ENCODE measurements at regions not wholly inside any gene's neighbourhood (a gene's known extent, or its start where the extent isn't known, plus 50 kb on each side); places are given as distances from the start of the nearest gene placed in this dataset.
"Not testable (repeated sequence)": the region's sequence is repeated elsewhere in the genome, so short reads cannot be mapped to it uniquely, and the experiment has no call there.

GRCh38 chr7:118420888-118421287 lies 196.4 kb downstream of the ANKRD7 start:
- DNase-seq, result no peak

GRCh38 chr7:118429141-118429540 lies 204.6 kb downstream of the ANKRD7 start:
- DNase-seq, result no peak

- no peak for DNase-seq
These were observed 212.2 kb downstream of the ANKRD7 start for GRCh38 chr7:118436663-118437062.

GRCh38 chr7:118449030-118449429 lies 224.5 kb downstream of the ANKRD7 start:
- DNase-seq, result not testable (repeated sequence)

GRCh38 chr7:118449797-118450567 lies 225.5 kb downstream of the ANKRD7 start:
- DNase-seq, result no peak

GRCh38 chr7:118452128-118452527 lies 227.6 kb downstream of the ANKRD7 start:
- no peak for DNase-seq

GRCh38 chr7:118467381-118467780 lies 242.9 kb downstream of the ANKRD7 start:
- no peak for DNase-seq

GRCh38 chr7:118472581-118472980 lies 248.1 kb downstream of the ANKRD7 start:
- DNase-seq, result no peak

GRCh38 chr7:118473271-118473670 lies 248.8 kb downstream of the ANKRD7 start:
- DNase-seq, result no peak

GRCh38 chr7:118476036-118476435 lies 251.5 kb downstream of the ANKRD7 start:
- DNase-seq, result no peak

GRCh38 chr7:118477036-118477435 lies 252.5 kb downstream of the ANKRD7 start:
- DNase-seq, result no peak

GRCh38 chr7:118478236-118478635 lies 253.7 kb downstream of the ANKRD7 start:
- no peak for DNase-seq

- DNase-seq, result no peak
These were observed 254.4 kb downstream of the ANKRD7 start for GRCh38 chr7:118478931-118479330.

GRCh38 chr7:118492466-118492865 lies 268.0 kb downstream of the ANKRD7 start:
- DNase-seq, result no peak

- no peak for DNase-seq
These were observed 271.7 kb downstream of the ANKRD7 start for GRCh38 chr7:118496138-118496644.

- no peak for DNase-seq
These were observed 277.7 kb downstream of the ANKRD7 start for GRCh38 chr7:118502235-118502634.

GRCh38 chr7:118511146-118511545 lies 286.6 kb downstream of the ANKRD7 start:
- no peak for DNase-seq

- DNase-seq, result no peak
These were observed 292.8 kb downstream of the ANKRD7 start for GRCh38 chr7:118517275-118517674.

- DNase-seq, result no peak
These were observed 300.5 kb downstream of the ANKRD7 start for GRCh38 chr7:118525020-118525419.

GRCh38 chr7:118531566-118531965 lies 307.1 kb downstream of the ANKRD7 start:
- DNase-seq, result no peak

GRCh38 chr7:118559207-118559606 lies 334.7 kb downstream of the ANKRD7 start:
- no peak for DNase-seq

- DNase-seq, result no peak
These were observed 338.8 kb downstream of the ANKRD7 start for GRCh38 chr7:118563311-118563710.

GRCh38 chr7:118572604-118573003 lies 348.1 kb downstream of the ANKRD7 start:
- no peak for DNase-seq

GRCh38 chr7:118573085-118573484 lies 348.6 kb downstream of the ANKRD7 start:
- DNase-seq, result no peak

GRCh38 chr7:118575393-118575948 lies 351.0 kb downstream of the ANKRD7 start:
- DNase-seq, result no peak
